SK-N-SH treated with all-trans-retinoic acid at 6 μM for 48 hours (cell line): ENCODE measurements at regions not wholly inside any gene's neighbourhood (a gene's known extent, or its start where the extent isn't known, plus 50 kb on each side); places are given as distances from the start of the nearest gene placed in this dataset.

Experiments
- ATAC-seq: fragments of 200-7000 bp; cut with Tn5 transposase; 3 replicates; pipeline ENCODE4 v1.9.1; 2020; ENCODE audit warnings: mild to moderate bottlenecking, moderate library complexity
- BACH2 ChIP-seq: fragments of 250-450 bp; sonication (Bioruptor Pico); IDR thresholded peaks from 2 replicates; pipeline ENCODE4 v1.9.0; 2021; ENCODE audit warnings: mild to moderate bottlenecking, borderline replicate concordance
- CREB5 ChIP-seq: fragments of 250-450 bp; sonication (Bioruptor Pico); IDR thresholded peaks from 2 replicates; pipeline ENCODE4 v1.5.1; 2020; ENCODE audit warnings: low read depth, mild to moderate bottlenecking, moderate library complexity
- CSDC2 ChIP-seq: fragments of 250-450 bp; sonication (Bioruptor Pico); IDR thresholded peaks from 2 replicates; pipeline ENCODE4 v1.5.0; 2020; ENCODE audit warnings: mild to moderate bottlenecking, moderate library complexity
- CSRNP3 ChIP-seq: fragments of 250-450 bp; sonication (Bioruptor Pico); IDR thresholded peaks from 2 replicates; pipeline ENCODE4 v1.5.1; 2021; ENCODE audit warnings: mild to moderate bottlenecking, moderate library complexity
- ESRRG ChIP-seq: fragments of 250-450 bp; sonication (Bioruptor Pico); IDR thresholded peaks from 2 replicates; pipeline ENCODE4 v1.6.1; 2021; ENCODE audit warnings: mild to moderate bottlenecking
- GLIS3 ChIP-seq: fragments of 250-450 bp; sonication (Bioruptor Pico); IDR thresholded peaks from 2 replicates; pipeline ENCODE4 v1.5.0; 2020; ENCODE audit warnings: mild to moderate bottlenecking, moderate library complexity
- ISL1 ChIP-seq: fragments of 250-450 bp; sonication (Bioruptor Pico); IDR thresholded peaks from 2 replicates; pipeline ENCODE4 v2.1.2; 2022; ENCODE audit warnings: mild to moderate bottlenecking, moderate library complexity
- OSR1 ChIP-seq: fragments of 250-450 bp; sonication (Bioruptor Pico); IDR thresholded peaks from 2 replicates; pipeline ENCODE4 v1.8.0; 2022; ENCODE audit warnings: moderate library complexity, mild to moderate bottlenecking, inconsistent platforms
- PATZ1 ChIP-seq: fragments of 250-450 bp; sonication (Bioruptor Pico); IDR thresholded peaks from 2 replicates; pipeline ENCODE4 v1.8.0; 2020; ENCODE audit warnings: mild to moderate bottlenecking, moderate library complexity, borderline replicate concordance
- POU6F1 ChIP-seq: fragments of 250-450 bp; sonication (Bioruptor Pico); IDR thresholded peaks from 2 replicates; pipeline ENCODE4 v1.8.0; 2021; ENCODE audit warnings: low read depth, mild to moderate bottlenecking, moderate library complexity, borderline replicate concordance
- PPARA ChIP-seq: fragments of 250-450 bp; sonication (Bioruptor Pico); IDR thresholded peaks from 2 replicates; pipeline ENCODE4 v1.5.0; 2020; ENCODE audit warnings: mild to moderate bottlenecking, borderline replicate concordance
- RARB ChIP-seq: fragments of 250-450 bp; sonication (Bioruptor Pico); IDR thresholded peaks from 2 replicates; pipeline ENCODE4 v1.8.0; 2021; ENCODE audit warnings: mild to moderate bottlenecking, moderate library complexity
- SNAI2 ChIP-seq: fragments of 250-450 bp; sonication (Bioruptor Pico); IDR thresholded peaks from 2 replicates; pipeline ENCODE4 v1.5.0; 2020; ENCODE audit warnings: mild to moderate bottlenecking, moderate library complexity
- TOX ChIP-seq: fragments of 250-450 bp; sonication (Bioruptor Pico); IDR thresholded peaks from 2 replicates; pipeline ENCODE4 v1.8.0; 2021; ENCODE audit warnings: mild to moderate bottlenecking, moderate library complexity, borderline replicate concordance
- TSHZ2 ChIP-seq: fragments of 250-450 bp; sonication (Bioruptor Pico); IDR thresholded peaks from 2 replicates; pipeline ENCODE4 v1.5.0; 2020; ENCODE audit warnings: mild to moderate bottlenecking, moderate library complexity
- ZC3H10 ChIP-seq: fragments of 250-450 bp; sonication (Bioruptor Pico); IDR thresholded peaks from 2 replicates; pipeline ENCODE4 v1.5.1; 2021; ENCODE audit warnings: mild to moderate bottlenecking, moderate library complexity
- ZFP3 ChIP-seq: fragments of 250-450 bp; sonication (Bioruptor Pico); IDR thresholded peaks from 2 replicates; pipeline ENCODE4 v1.5.0; 2020; ENCODE audit warnings: mild to moderate bottlenecking, moderate library complexity
- ZFP30 ChIP-seq: fragments of 450-650 bp; formaldehyde crosslinking; IDR thresholded peaks from 2 replicates; pipeline ENCODE4 v1.5.0; 2022; ENCODE audit warnings: mild to moderate bottlenecking, moderate library complexity
- ZNF565 ChIP-seq: fragments of 450-650 bp; formaldehyde crosslinking; conservative IDR thresholded peaks from 2 replicates; pipeline ENCODE4 v1.5.0; 2020; ENCODE audit warnings: low read depth, mild to moderate bottlenecking, moderate library complexity
- ZNF70 ChIP-seq: fragments of 450-650 bp; formaldehyde crosslinking; IDR thresholded peaks from 2 replicates; pipeline ENCODE4 v1.5.0; 2020; ENCODE audit warnings: mild to moderate bottlenecking, moderate library complexity
- ZNF8 ChIP-seq: fragments of 450-650 bp; formaldehyde crosslinking; IDR thresholded peaks from 2 replicates; pipeline ENCODE4 v1.5.0; 2020; ENCODE audit warnings: mild to moderate bottlenecking, moderate library complexity

GRCh38 chr18:22641958-22642357 is 224.2 kb upstream of the CTAGE1 start (continued):
- TF ChIP-seq CREB5 (no peak), PATZ1 (CRISPR knock-in tag) (no peak), TOX (CRISPR knock-in tag) (no peak)

- TF ChIP-seq ZC3H10 (CRISPR knock-in tag), result no peak
- TF ChIP-seq RARB (CRISPR knock-in tag), result no peak
- TF ChIP-seq OSR1, result no peak
- no peak for TF ChIP-seq TOX (CRISPR knock-in tag)
- TF ChIP-seq BACH2, result no peak
- TF ChIP-seq PPARA (CRISPR knock-in tag), result no peak
- TF ChIP-seq ISL1 (CRISPR knock-in tag), result no peak
- TF ChIP-seq ZFP30 (CRISPR knock-in tag), result no peak
- no peak for TF ChIP-seq ZNF565 (CRISPR knock-in tag)
- TF ChIP-seq CSDC2 (CRISPR knock-in tag), result no peak
- no peak for TF ChIP-seq ESRRG (CRISPR knock-in tag)
- TF ChIP-seq ZNF70 (CRISPR knock-in tag), result no peak
- ATAC-seq, result no peak
These were observed 226.0 kb upstream of the CTAGE1 start for GRCh38 chr18:22643731-22644130.

GRCh38 chr18:22650247-22650646 is 232.5 kb upstream of the CTAGE1 start:
- ATAC-seq, result no peak
- no peak for TF ChIP-seq ZNF565 (CRISPR knock-in tag)
- TF ChIP-seq CREB5, result no peak

GRCh38 chr18:22657619-22658018 is 239.9 kb upstream of the CTAGE1 start:
- TF ChIP-seq TOX (CRISPR knock-in tag) (no peak), GLIS3 (no peak), ZNF8 (no peak), PATZ1 (CRISPR knock-in tag) (no peak), ZNF565 (CRISPR knock-in tag) (no peak), ESRRG (CRISPR knock-in tag) (no peak), CREB5 (no peak), POU6F1 (no peak), TSHZ2 (CRISPR knock-in tag) (no peak), SNAI2 (CRISPR knock-in tag) (no peak), OSR1 (no peak), ZFP3 (CRISPR knock-in tag) (no peak), ZNF70 (CRISPR knock-in tag) (no peak), CSDC2 (CRISPR knock-in tag) (no peak), CSRNP3 (CRISPR knock-in tag) (no peak), ISL1 (CRISPR knock-in tag) (no peak), BACH2 (no peak)

More at GRCh38 chr18:22657619-22658018, 239.9 kb upstream of the CTAGE1 start:
- ATAC-seq, result no peak
